ENCODE measurements at regions not wholly inside any gene's neighbourhood (a gene's known extent, or its start where the extent isn't known, plus 50 kb on each side); places are given as distances from the start of the nearest gene placed in this dataset.

DNA sequence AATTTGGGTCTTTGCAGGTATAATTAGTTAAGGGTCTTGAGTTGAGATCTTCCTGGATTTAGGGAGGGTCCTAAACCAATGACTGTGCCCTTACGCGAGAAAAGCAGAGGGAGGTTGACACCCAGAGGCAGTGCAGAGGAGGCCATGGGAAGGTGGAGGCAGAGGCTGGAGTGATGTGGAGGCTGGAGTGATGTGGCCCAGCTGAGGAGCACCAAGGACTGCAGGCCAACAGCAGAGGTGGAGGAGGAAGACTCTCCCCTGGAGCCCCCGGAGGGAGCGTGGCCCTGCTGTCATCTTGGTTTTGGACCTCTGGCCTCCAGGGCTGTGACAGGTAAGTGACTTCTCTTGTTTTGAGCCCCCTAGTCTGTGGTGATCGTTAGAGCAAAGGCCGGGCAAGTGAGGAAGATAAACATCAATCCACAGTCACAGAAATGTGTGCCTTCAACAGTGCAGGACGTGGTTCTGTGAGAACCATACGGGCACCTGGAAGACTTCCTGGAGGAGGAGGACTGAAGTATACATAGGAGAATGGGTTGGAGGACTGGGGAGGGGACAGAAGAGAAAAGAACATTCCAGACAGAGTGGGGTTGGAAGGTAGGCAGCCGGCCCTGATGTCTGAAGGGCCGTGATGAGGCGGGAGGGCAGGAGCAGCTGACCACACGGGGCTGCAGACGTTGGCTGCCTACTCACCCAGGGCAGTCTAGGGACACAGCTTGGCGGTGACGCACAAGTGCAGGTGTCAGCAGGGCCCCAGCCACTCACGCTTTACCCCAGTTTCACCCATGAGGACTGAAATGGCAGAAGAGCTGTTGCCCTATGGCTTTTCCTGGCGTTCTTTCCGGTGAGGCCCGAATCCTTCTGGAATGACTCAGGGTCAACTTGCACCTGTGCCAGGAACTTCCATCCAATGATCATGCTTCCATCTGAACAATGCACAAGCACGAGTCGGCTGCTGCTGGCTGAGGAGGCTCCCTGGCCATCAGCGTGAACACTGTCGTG lies 270.2 kb downstream of the CTTN start:
- TF ChIP-seq, protein P1, sequence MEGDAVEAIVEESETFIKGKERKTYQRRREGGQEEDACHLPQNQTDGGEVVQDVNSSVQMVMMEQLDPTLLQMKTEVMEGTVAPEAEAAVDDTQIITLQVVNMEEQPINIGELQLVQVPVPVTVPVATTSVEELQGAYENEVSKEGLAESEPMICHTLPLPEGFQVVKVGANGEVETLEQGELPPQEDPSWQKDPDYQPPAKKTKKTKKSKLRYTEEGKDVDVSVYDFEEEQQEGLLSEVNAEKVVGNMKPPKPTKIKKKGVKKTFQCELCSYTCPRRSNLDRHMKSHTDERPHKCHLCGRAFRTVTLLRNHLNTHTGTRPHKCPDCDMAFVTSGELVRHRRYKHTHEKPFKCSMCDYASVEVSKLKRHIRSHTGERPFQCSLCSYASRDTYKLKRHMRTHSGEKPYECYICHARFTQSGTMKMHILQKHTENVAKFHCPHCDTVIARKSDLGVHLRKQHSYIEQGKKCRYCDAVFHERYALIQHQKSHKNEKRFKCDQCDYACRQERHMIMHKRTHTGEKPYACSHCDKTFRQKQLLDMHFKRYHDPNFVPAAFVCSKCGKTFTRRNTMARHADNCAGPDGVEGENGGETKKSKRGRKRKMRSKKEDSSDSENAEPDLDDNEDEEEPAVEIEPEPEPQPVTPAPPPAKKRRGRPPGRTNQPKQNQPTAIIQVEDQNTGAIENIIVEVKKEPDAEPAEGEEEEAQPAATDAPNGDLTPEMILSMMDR (IDR thresholded peaks at IDR 0.05; ENCODE audit: control extremely low read depth, extremely low read depth): no peak
- Histone ChIP-seq H3K9me3 (ENCODE audit: control insufficient read depth in 4 of 4, insufficient read depth in 3 of 4, low read length in 3 of 4) (no peaks in the 10 kb centered on the region), H3K27ac (ENCODE audit: low read depth in 1 of 2, low read length in 1 of 2) (no peak overlapping the region), H3K9ac (ENCODE audit: insufficient read depth in 1 of 2, low read length in 2 of 2) (no peak overlapping the region), H3K27me3 (ENCODE audit: control insufficient read depth in 3 of 3, insufficient read depth in 3 of 3, low read length in 2 of 3) (peaks cover 0 to 8% (median 2%) of the 10 kb centered on the region in 3 donors), H3K4me3 (no peak overlapping the region), H3K4me1 (ENCODE audit: control insufficient read depth in 5 of 5, insufficient read depth in 5 of 5, low read length in 5 of 5) (peaks cover 0 to 4% (median 0%) of the 10 kb centered on the region in 5 donors), H3K36me3 (ENCODE audit: control insufficient read depth in 4 of 4, insufficient read depth in 4 of 4, low read length in 4 of 4) (no peaks in the 10 kb centered on the region)
- 87 to 92% methylated on average over 23 of the region's 23 CpGs for WGBS, 2 donors
- ATAC-seq (ENCODE audit: insufficient read depth, low FRiP score): no peak
- DNase-seq: no peak

DNA sequence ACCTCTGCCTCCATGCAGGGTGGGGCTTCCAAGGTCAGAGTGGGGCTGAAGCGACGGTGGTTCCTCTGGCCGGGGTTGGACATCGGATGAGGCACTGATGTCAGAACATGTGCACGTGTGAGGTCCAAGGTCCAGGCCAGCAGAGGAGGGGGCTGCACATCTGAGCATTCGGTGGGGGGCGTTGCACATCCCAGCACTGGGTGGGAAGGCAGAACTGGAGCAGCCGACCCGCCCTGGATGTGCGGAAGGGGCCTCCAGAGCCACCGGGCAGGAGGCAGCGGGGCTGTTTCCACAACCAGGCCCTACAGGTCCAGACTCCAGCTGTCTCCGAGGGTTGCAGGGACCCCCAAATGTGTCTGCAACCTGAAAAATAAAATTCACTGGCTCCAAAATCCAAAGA lies 271.0 kb downstream of the CTTN start:
- DNase-seq: no peak
- 92 to 93% methylated on average over 13 of the region's 13 CpGs for WGBS, 2 donors

DNA sequence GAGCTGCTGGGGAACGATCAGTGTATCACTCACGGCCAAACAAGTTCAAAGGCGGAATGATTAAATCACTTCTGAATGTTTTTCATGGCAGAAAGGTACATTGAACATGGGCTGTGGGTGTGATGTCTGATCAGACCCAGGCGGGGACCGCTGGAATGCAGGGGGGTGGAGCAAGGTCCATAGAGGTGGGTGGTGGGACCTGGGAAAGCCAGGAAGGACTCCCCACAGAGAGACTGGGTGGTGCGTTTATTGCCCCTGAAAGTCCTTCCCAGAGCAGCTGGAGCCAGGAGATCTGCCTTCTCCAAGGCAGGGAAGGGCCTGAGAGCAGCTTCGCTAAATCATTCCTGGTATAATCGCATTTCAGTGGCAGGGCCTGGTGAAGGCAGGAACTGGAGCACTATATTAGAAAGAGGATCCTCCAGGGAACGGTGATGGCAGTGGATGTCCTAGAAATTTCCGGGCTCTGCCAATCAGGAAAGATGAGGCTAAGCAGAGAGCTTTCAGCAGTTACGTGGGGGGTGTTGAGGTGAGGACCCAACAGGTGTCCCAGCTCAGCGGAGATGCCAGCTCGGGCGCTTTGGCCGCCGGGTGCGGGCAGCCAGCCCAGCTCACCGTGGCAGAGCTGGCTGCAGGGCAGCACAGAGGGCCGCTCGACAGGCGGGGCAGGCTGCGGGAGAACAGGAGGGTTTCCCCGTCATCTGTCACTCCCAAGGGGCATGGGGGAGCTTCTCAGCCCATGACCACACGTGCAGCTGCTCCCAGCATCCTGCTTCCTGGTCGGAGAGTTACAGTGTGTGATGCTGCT lies 271.7 kb downstream of the CTTN start:
- WGBS, 2 donors: 73 to 77% methylated on average over 25 of the region's 25 CpGs
- H3K4me1 ChIP-seq (ENCODE audit: control insufficient read depth in 5 of 5, insufficient read depth in 5 of 5, low read length in 5 of 5): peaks cover 0 to 4% (median 0%) of the 10 kb centered on the region in 5 donors
- no peaks in the 10 kb centered on the region for H3K9me3 ChIP-seq (ENCODE audit: control insufficient read depth in 4 of 4, insufficient read depth in 3 of 4, low read length in 3 of 4)
- TF ChIP-seq, protein P1 (IDR thresholded peaks at IDR 0.05; ENCODE audit: control extremely low read depth, extremely low read depth): no peak
- no peaks in the 10 kb centered on the region for H3K36me3 ChIP-seq (ENCODE audit: control insufficient read depth in 4 of 4, insufficient read depth in 4 of 4, low read length in 4 of 4)
- ATAC-seq (ENCODE audit: insufficient read depth, low FRiP score) (no peak), DNase-seq (no peak)
- no peak overlapping the region for H3K4me3 ChIP-seq
- no peak overlapping the region for H3K9ac ChIP-seq (ENCODE audit: insufficient read depth in 1 of 2, low read length in 2 of 2)
- peaks cover 0 to 4% (median 2%) of the 10 kb centered on the region in 3 donors for H3K27me3 ChIP-seq (ENCODE audit: control insufficient read depth in 3 of 3, insufficient read depth in 3 of 3, low read length in 2 of 3)
- H3K27ac ChIP-seq (ENCODE audit: low read depth in 1 of 2, low read length in 1 of 2): no peak overlapping the region

More for the DNA sequence above, 271.0 kb downstream of the CTTN start:
- H3K9ac ChIP-seq (ENCODE audit: insufficient read depth in 1 of 2, low read length in 2 of 2): no peak overlapping the region
- ATAC-seq (ENCODE audit: insufficient read depth, low FRiP score): no peak
- H3K9me3 ChIP-seq (ENCODE audit: control insufficient read depth in 4 of 4, insufficient read depth in 3 of 4, low read length in 3 of 4): no peaks in the 10 kb centered on the region
- H3K27ac ChIP-seq (ENCODE audit: low read depth in 1 of 2, low read length in 1 of 2): no peak overlapping the region
- TF ChIP-seq, protein P1 (IDR thresholded peaks at IDR 0.05; ENCODE audit: control extremely low read depth, extremely low read depth): no peak
- H3K27me3 ChIP-seq (ENCODE audit: control insufficient read depth in 3 of 3, insufficient read depth in 3 of 3, low read length in 2 of 3): peaks cover 0 to 4% (median 2%) of the 10 kb centered on the region in 3 donors
- H3K4me3 ChIP-seq: no peak overlapping the region
- no peaks in the 10 kb centered on the region for H3K36me3 ChIP-seq (ENCODE audit: control insufficient read depth in 4 of 4, insufficient read depth in 4 of 4, low read length in 4 of 4)
- H3K4me1 ChIP-seq (ENCODE audit: control insufficient read depth in 5 of 5, insufficient read depth in 5 of 5, low read length in 5 of 5): peaks cover 0 to 4% (median 0%) of the 10 kb centered on the region in 5 donors

Measured in lung (tissue), 11 donors.